NCI-H510A treated with DMSO at 0.1 percent for 48 hours (cell line): ENCODE measurements at regions not wholly inside any gene's neighbourhood (a gene's known extent, or its start where the extent isn't known, plus 50 kb on each side); places are given as distances from the start of the nearest gene placed in this dataset.

Source experiments
- DNase-seq: peaks from one replicate; lab custom pipeline; 2025; lab: John Stamatoyannopoulos, UW

- DNase-seq = no peak
Observed at GRCh38 chr9:126556560-126557250, 57.0 kb upstream of the LMX1B start.

DNA sequence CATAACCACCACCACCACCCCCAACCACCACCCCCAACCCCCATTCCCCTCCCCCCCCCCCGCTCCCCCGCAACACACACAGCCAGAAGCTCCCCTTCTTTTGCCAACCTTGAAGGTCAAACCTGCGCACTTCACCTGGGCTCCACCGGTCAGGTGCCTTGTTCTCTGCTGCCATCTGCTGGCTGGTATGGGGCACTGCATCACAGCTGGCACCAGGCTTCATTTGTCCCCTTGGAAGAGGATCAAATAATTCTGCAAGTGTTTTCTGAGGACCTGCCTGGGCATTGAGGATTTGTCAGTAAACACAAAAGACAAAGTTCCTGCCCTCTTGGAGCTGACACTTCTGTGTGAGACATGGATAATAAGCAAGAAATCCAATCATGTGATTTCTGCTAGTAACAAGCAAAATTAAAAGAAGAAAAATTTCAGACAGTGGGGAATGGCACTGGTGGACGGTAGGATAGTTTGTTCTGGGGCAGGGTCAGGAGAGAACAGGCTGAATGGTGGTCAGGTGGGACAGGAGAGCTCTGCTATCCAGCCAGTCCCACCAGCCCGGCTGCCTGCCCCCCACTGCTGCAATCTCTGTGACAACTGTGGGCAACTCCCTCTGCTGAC is 55.6 kb upstream of the LMX1B start:
- DNase-seq = peak; percentile 73

- no peak for DNase-seq
Observed at GRCh38 chr9:126559296-126559695, 54.4 kb upstream of the LMX1B start.

- DNase-seq = no peak
Observed at GRCh38 chr9:126561582-126561981, 52.1 kb upstream of the LMX1B start.

DNA sequence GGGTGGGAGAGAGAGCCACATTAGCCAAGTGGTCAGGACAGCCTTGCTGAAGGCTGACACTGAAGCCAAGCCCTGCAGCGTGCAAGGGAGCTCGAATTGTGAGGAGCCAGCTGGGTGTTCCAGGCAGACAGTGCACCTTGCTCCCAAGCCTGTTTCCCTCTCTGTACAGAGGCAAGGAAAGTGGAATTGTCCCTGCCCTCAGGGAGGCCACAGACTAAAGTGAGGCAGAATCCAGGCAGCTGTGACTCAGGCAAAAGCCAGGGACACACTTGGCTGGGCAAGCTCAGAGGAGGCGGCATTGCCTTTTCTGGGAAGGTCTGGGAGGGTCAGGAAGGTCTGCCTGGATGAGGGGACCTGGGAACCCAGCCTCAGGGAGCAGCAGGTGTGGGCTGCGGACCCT is 50.2 kb upstream of the LMX1B start:
- no peak for DNase-seq
